IgD-negative memory B cell (primary cell): ENCODE measurements at regions not wholly inside any gene's neighbourhood (a gene's known extent, or its start where the extent isn't known, plus 50 kb on each side); places are given as distances from the start of the nearest gene placed in this dataset.

ENCODE experiments used
- H3K27ac Mint-ChIP-seq, 3 donors: one replicate each; pipeline ENCODE4 v1.8.0; 2020 to 2022; ENCODE audit warnings: mild to moderate bottlenecking in 3 of 3, mixed read lengths in 3 of 3, moderate library complexity in 1 of 3
- H3K27me3 Mint-ChIP-seq: one replicate; pipeline ENCODE4 v1.8.0; 2021; ENCODE audit warnings: mixed read lengths
- H3K36me3 Mint-ChIP-seq: one replicate; pipeline ENCODE4 v1.8.0; 2020; ENCODE audit warnings: mild to moderate bottlenecking, mixed read lengths
- H3K4me1 Mint-ChIP-seq, 3 donors: one replicate each; pipeline ENCODE4 v1.8.0; 2020 to 2022; ENCODE audit warnings: mixed read lengths in 3 of 3, mild to moderate bottlenecking in 1 of 3
- H3K4me3 Mint-ChIP-seq, 4 donors: one replicate each; pipeline ENCODE4 v1.8.0; 2020 to 2022; ENCODE audit warnings: mild to moderate bottlenecking in 4 of 4, mixed read lengths in 4 of 4, moderate library complexity in 3 of 4
- H3K9me3 Mint-ChIP-seq, 3 donors: one replicate each; pipeline ENCODE4 v1.8.0; 2020 to 2021; ENCODE audit warnings: mixed read lengths in 3 of 3, mild to moderate bottlenecking in 1 of 3

- no peak overlapping the region for H3K27ac Mint-ChIP-seq
- H3K4me3 Mint-ChIP-seq = no peak overlapping the region
- H3K9me3 Mint-ChIP-seq = no peaks in the 10 kb centered on the region
- H3K27me3 Mint-ChIP-seq = peaks cover 5% of the 10 kb centered on the region
- peaks cover 13% of the 10 kb centered on the region in 3 donors for H3K4me1 Mint-ChIP-seq
- peaks cover 4% of the 10 kb centered on the region for H3K36me3 Mint-ChIP-seq
Measured at GRCh38 chr14:65153101-65153500, 50.8 kb upstream of the MAX start.

DNA sequence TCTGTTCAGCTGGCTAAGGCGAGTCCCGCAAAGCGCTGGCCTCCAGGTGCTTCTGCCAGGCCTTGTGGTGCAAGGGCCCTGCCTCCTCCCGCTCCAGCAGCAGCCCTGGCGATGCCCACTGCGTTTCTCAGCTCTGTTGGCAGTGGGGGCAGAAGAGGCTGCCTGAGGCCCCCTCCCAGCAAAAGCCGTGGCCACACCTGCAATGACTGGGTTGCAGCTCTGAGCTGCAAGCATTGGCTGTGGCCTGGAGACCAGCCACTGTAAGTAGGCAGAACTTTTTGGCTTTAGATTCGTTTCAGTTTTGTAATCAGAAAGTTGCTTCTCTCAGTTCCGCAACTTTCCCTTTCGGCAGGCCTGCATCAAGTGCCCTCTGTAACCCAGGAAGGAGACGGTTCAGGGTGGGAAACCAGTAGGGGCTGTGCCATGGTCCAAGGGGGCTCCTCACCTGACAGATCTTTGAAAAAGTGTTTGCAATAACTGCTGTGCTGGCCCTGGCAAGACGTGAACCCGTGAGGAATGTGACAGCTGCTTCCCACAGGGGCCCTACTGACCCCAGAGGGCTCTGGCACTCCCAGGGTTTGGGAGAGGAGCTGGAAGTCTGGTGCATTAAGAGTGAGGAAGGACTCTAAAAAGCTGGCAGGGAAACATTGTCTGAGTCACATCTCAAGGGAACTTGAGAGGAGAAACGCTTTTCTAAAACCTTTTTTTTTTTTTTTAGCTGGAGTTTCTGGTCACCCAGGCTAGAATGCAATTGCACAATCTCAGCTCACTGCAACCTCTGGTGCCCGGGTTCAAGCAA lies 54.5 kb upstream of the MAX start:
- peaks cover 4% of the 10 kb centered on the region for H3K27me3 Mint-ChIP-seq
- H3K4me3 Mint-ChIP-seq = peak overlapping the region; percentile 15 to 92 (median 74)
- H3K4me1 Mint-ChIP-seq = peaks cover 32 to 39% (median 36%) of the 10 kb centered on the region in 3 donors
- H3K27ac Mint-ChIP-seq = peak overlapping the region; percentile 57 to 93 (median 92)
- no peaks in the 10 kb centered on the region for H3K36me3 Mint-ChIP-seq
- H3K9me3 Mint-ChIP-seq = no peaks in the 10 kb centered on the region

DNA sequence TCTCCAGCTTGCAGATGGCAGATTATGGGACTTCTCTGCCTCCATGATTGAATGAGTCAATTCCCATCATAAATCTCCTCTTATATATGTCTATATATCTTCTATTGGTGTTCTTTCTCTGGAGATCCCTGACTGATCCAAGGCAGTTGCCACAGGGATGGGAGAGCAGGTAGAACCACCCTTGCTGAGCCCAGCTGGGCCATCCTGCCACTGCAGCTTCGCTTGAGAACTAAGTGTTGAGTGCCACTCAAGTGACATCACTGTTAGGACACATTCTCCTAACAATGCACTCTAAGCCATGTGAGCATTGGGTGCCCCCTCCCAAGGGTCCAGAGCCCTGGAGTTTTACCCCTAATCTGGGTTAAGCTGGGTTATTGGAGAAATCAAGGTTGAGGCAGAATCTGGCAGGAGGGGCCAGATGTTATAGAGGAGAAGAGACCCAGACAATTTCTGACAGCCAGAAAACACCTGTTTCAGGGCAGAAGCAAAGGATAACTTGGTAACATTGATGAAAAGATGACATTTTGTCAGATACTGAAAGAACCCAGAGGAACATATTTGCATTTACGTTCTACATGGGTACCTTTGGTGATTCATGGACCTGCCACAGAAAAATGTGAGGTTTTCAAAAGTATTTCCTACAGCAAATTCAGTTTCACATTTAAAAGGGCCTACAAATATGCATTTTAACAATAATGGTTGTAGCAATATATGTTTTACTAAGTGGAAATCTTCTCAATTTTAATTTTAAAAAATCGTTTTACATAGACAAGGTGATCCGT lies 57.2 kb upstream of the MAX start:
- H3K27ac Mint-ChIP-seq = peak overlapping the region; percentile 65 to 90 (median 74)
- H3K36me3 Mint-ChIP-seq = peaks cover 2% of the 10 kb centered on the region
- H3K27me3 Mint-ChIP-seq = peaks cover 4% of the 10 kb centered on the region
- peaks cover 36 to 43% (median 39%) of the 10 kb centered on the region in 3 donors for H3K4me1 Mint-ChIP-seq
- peak overlapping the region in 3 of 4 donors; percentile 24 to 73 (median 43) for H3K4me3 Mint-ChIP-seq
- H3K9me3 Mint-ChIP-seq = no peaks in the 10 kb centered on the region

DNA sequence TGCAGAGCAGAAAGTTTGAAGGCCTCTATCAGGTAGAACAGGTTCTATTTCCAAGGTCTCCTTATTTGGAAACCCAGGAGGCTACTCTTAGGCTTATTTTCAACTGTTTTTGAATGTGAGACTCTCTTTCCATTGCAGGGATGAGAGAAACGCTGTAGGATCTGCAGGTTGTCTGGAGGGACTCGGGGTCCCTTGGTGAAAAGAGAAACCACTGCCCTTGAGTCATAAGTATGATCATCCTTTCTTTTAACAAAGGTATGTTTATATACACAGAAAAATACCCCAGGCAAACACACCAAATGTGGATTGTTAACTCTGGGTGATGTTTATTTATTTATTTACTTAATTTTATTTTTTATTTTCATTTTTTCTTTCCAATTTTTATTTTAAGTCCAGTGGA lies 57.8 kb upstream of the MAX start:
- H3K27ac Mint-ChIP-seq = peak overlapping the region; percentile 65 to 90 (median 74)
- H3K9me3 Mint-ChIP-seq = no peaks in the 10 kb centered on the region

GRCh38 chr14:65162031-65162430 lies 59.7 kb upstream of the MAX start:
- H3K27me3 Mint-ChIP-seq = no peaks in the 10 kb centered on the region
- H3K9me3 Mint-ChIP-seq = no peaks in the 10 kb centered on the region
- peaks cover 28 to 41% (median 28%) of the 10 kb centered on the region in 3 donors for H3K4me1 Mint-ChIP-seq
- peaks cover 2% of the 10 kb centered on the region for H3K36me3 Mint-ChIP-seq
- H3K4me3 Mint-ChIP-seq = no peak overlapping the region
- H3K27ac Mint-ChIP-seq = no peak overlapping the region

More for the DNA sequence above, 57.8 kb upstream of the MAX start:
- peaks cover 4% of the 10 kb centered on the region for H3K27me3 Mint-ChIP-seq
- H3K4me3 Mint-ChIP-seq = peak overlapping the region in 3 of 4 donors; percentile 24 to 73 (median 43)
- peaks cover 2% of the 10 kb centered on the region for H3K36me3 Mint-ChIP-seq
- peaks cover 36 to 45% (median 39%) of the 10 kb centered on the region in 3 donors for H3K4me1 Mint-ChIP-seq

GRCh38 chr14:65164068-65164824 lies 61.9 kb upstream of the MAX start:
- Mint-ChIP-seq H3K27ac (peak overlapping the region in 1 of 3 donors; percentile 2), H3K4me3 (no peak overlapping the region), H3K36me3 (peaks cover 2% of the 10 kb centered on the region), H3K4me1 (peaks cover 27 to 49% (median 28%) of the 10 kb centered on the region in 3 donors), H3K27me3 (no peaks in the 10 kb centered on the region), H3K9me3 (no peaks in the 10 kb centered on the region)

GRCh38 chr14:65164825-65165135 lies 62.5 kb upstream of the MAX start:
- Mint-ChIP-seq H3K36me3 (peaks cover 2% of the 10 kb centered on the region), H3K4me3 (no peak overlapping the region), H3K27me3 (no peaks in the 10 kb centered on the region), H3K27ac (peak overlapping the region in 1 of 3 donors; percentile 2), H3K4me1 (peaks cover 27 to 48% (median 27%) of the 10 kb centered on the region in 3 donors), H3K9me3 (no peaks in the 10 kb centered on the region)

- H3K4me1 Mint-ChIP-seq = peaks cover 30 to 47% (median 30%) of the 10 kb centered on the region in 3 donors
- H3K9me3 Mint-ChIP-seq = no peaks in the 10 kb centered on the region
- H3K36me3 Mint-ChIP-seq = peaks cover 2% of the 10 kb centered on the region
- H3K4me3 Mint-ChIP-seq = peak overlapping the region in 1 of 4 donors; percentile 23
- no peaks in the 10 kb centered on the region for H3K27me3 Mint-ChIP-seq
- H3K27ac Mint-ChIP-seq = no peak overlapping the region
Measured at GRCh38 chr14:65167072-65167645, 64.8 kb upstream of the MAX start.

- no peaks in the 10 kb centered on the region for H3K9me3 Mint-ChIP-seq
- H3K4me3 Mint-ChIP-seq = peak overlapping the region in 2 of 4 donors; percentile 28 to 95
- peak overlapping the region in 2 of 3 donors; percentile 40 to 96 for H3K27ac Mint-ChIP-seq
- no peaks in the 10 kb centered on the region for H3K36me3 Mint-ChIP-seq
- H3K4me1 Mint-ChIP-seq = peaks cover 30 to 49% (median 30%) of the 10 kb centered on the region in 3 donors
- no peaks in the 10 kb centered on the region for H3K27me3 Mint-ChIP-seq
Measured at GRCh38 chr14:65168840-65169239, 66.5 kb upstream of the MAX start.

GRCh38 chr14:65169351-65169750 lies 67.0 kb upstream of the MAX start:
- no peaks in the 10 kb centered on the region for H3K9me3 Mint-ChIP-seq
- no peaks in the 10 kb centered on the region for H3K36me3 Mint-ChIP-seq
- peaks cover 25 to 50% (median 32%) of the 10 kb centered on the region in 3 donors for H3K4me1 Mint-ChIP-seq
- no peaks in the 10 kb centered on the region for H3K27me3 Mint-ChIP-seq
- H3K4me3 Mint-ChIP-seq = peak overlapping the region in 3 of 4 donors; percentile 59 to 95 (median 74)
- H3K27ac Mint-ChIP-seq = peak overlapping the region in 1 of 3 donors; percentile 96

GRCh38 chr14:65170318-65170717 lies 68.0 kb upstream of the MAX start:
- peaks cover 23 to 53% (median 32%) of the 10 kb centered on the region in 3 donors for H3K4me1 Mint-ChIP-seq
- no peaks in the 10 kb centered on the region for H3K9me3 Mint-ChIP-seq
- H3K27ac Mint-ChIP-seq = peak overlapping the region; percentile 34 to 96 (median 86)
- H3K36me3 Mint-ChIP-seq = no peaks in the 10 kb centered on the region
- H3K27me3 Mint-ChIP-seq = no peaks in the 10 kb centered on the region
- H3K4me3 Mint-ChIP-seq = peak overlapping the region; percentile 47 to 95 (median 86)

DNA sequence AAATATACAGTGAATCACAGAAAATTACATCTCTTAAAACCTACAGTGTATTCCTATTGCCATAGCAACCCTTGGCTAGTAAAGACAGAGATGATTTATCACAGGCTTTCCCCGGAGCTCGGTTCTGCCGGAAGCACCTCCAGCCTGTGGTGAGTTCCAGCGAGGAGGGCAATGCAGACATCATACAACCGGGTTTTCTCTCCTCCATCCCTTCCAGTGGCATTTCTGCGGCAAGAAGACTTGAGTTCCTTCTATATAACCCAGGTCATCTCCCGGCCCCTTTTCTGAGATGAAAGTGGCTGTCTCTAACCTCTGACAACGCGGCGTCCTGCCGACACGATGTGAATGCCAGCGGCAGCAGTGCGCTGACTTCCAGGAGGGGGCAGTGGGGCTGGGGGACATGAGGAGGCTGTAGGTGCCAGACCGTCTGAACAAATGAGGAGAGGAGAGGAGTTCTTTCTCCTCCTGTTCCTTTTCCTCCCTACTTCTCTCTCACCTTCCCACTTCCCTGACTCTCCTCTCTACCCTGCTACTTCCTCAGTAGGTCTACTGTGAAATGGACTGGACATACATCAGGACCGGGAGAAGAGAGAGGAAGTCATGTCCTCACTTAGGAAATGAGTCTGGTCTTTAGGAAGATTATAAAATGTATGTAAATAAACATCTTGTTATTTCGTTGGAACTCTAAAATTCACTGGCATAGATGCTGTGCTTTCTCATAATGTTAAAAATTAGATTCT lies 68.6 kb upstream of the MAX start:
- no peaks in the 10 kb centered on the region for H3K27me3 Mint-ChIP-seq
- no peaks in the 10 kb centered on the region for H3K36me3 Mint-ChIP-seq
- peak overlapping the region; percentile 47 to 95 (median 86) for H3K4me3 Mint-ChIP-seq
- H3K4me1 Mint-ChIP-seq = peaks cover 23 to 52% (median 32%) of the 10 kb centered on the region in 3 donors
- H3K9me3 Mint-ChIP-seq = no peaks in the 10 kb centered on the region
- H3K27ac Mint-ChIP-seq = peak overlapping the region; percentile 34 to 96 (median 86)

DNA sequence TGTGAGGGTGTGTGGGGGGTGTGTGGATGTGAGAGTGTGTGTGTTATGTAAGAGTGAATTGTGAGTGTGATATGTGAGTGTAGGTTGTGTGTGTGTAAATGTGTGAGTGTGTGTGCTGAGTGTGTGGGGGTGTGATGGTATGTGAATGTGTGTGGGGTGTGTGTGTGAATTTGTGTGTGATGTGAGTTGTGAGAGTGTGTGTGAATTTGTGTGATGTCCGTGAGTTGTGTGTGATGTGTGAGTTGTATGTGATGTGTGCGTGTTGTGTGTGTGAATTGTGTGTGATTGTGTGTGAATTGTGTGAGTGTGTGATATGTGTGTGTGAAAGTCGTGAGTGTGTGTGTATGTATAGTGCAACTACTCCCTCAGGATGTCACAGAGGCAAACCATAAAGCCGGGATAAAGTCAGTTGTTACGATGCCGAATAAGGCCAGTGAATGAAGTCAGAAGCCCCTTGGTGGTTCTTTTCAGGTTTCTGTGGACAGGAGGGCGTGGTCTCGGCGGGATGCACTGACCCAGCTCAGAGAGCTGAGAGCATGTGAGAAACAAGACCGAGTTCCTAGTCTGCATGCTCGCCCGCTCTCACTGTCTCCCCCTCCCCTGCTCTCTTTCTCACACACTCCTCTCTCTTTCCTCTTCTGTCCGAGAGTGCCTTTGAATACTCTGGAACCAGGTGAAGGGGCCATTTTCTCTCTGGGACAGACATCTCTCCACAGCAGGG lies 71.8 kb upstream of the MAX start:
- Mint-ChIP-seq H3K27ac (peak overlapping the region in 1 of 3 donors; percentile 21), H3K4me3 (peak overlapping the region in 1 of 4 donors; percentile 55)

More for the DNA sequence above, 71.8 kb upstream of the MAX start:
- peaks cover 21 to 29% (median 23%) of the 10 kb centered on the region in 3 donors for H3K4me1 Mint-ChIP-seq
- H3K27me3 Mint-ChIP-seq = no peaks in the 10 kb centered on the region
- no peaks in the 10 kb centered on the region for H3K36me3 Mint-ChIP-seq
- no peaks in the 10 kb centered on the region for H3K9me3 Mint-ChIP-seq
